IPS-18a (cell line): ENCODE measurements at regions not wholly inside any gene's neighbourhood (a gene's known extent, or its start where the extent isn't known, plus 50 kb on each side); places are given as distances from the start of the nearest gene placed in this dataset.

Experiments
- H3K27ac ChIP-seq: one replicate; pipeline ENCODE4 v1.5.1; 2013; ENCODE audit warnings: low read length
- H3K27me3 ChIP-seq: one replicate; pipeline ENCODE4 v1.6.1; 2013; ENCODE audit warnings: mild to moderate bottlenecking, low read length; ENCODE audit not compliant: control insufficient read depth, insufficient read depth
- H3K36me3 ChIP-seq: one replicate; pipeline ENCODE4 v1.6.1; 2013; ENCODE audit warnings: low read depth, low read length; ENCODE audit not compliant: control insufficient read depth
- H3K4me1 ChIP-seq: one replicate; pipeline ENCODE4 v1.6.1; 2013; ENCODE audit warnings: low read depth, low read length; ENCODE audit not compliant: control insufficient read depth
- H3K4me3 ChIP-seq: one replicate; pipeline ENCODE4 v1.5.1; 2013; ENCODE audit warnings: low read length
- H3K9ac ChIP-seq: one replicate; pipeline ENCODE4 v1.6.1; 2013; ENCODE audit warnings: mild to moderate bottlenecking, low read length, moderate library complexity
- H3K9me3 ChIP-seq: one replicate; pipeline ENCODE4 v1.6.1; 2013; ENCODE audit warnings: low read depth, low read length; ENCODE audit not compliant: control insufficient read depth

- no peaks in the 10 kb centered on the region for H3K27me3 ChIP-seq
- no peaks in the 10 kb centered on the region for H3K4me1 ChIP-seq
- H3K9me3 ChIP-seq, result peaks cover 9% of the 10 kb centered on the region
- H3K4me3 ChIP-seq, result no peak overlapping the region
- no peak overlapping the region for H3K9ac ChIP-seq
- H3K27ac ChIP-seq, result no peak overlapping the region
- no peaks in the 10 kb centered on the region for H3K36me3 ChIP-seq
These were observed 615.0 kb downstream of the HINT1 start for GRCh38 chr5:130549884-130550561.

- H3K27me3 ChIP-seq, result no peaks in the 10 kb centered on the region
- no peak overlapping the region for H3K4me3 ChIP-seq
- no peaks in the 10 kb centered on the region for H3K36me3 ChIP-seq
- no peak overlapping the region for H3K9ac ChIP-seq
- H3K4me1 ChIP-seq, result no peaks in the 10 kb centered on the region
- no peak overlapping the region for H3K27ac ChIP-seq
- peaks cover 13% of the 10 kb centered on the region for H3K9me3 ChIP-seq
These were observed 618.8 kb downstream of the HINT1 start for GRCh38 chr5:130546211-130546610.

- Histone ChIP-seq H3K36me3 (no peaks in the 10 kb centered on the region), H3K4me1 (no peaks in the 10 kb centered on the region), H3K27me3 (no peaks in the 10 kb centered on the region), H3K4me3 (no peak overlapping the region), H3K9ac (no peak overlapping the region), H3K27ac (no peak overlapping the region), H3K9me3 (peaks cover 13% of the 10 kb centered on the region)
These were observed 619.8 kb downstream of the HINT1 start for GRCh38 chr5:130545291-130545690.

- Histone ChIP-seq H3K9me3 (peaks cover 13% of the 10 kb centered on the region), H3K4me3 (no peak overlapping the region), H3K4me1 (no peaks in the 10 kb centered on the region), H3K36me3 (no peaks in the 10 kb centered on the region), H3K27me3 (no peaks in the 10 kb centered on the region), H3K27ac (no peak overlapping the region), H3K9ac (no peak overlapping the region)
These were observed 623.3 kb downstream of the HINT1 start for GRCh38 chr5:130541617-130542221.

- H3K4me3 ChIP-seq, result no peak overlapping the region
- no peak overlapping the region for H3K27ac ChIP-seq
- H3K36me3 ChIP-seq, result no peaks in the 10 kb centered on the region
- H3K4me1 ChIP-seq, result no peaks in the 10 kb centered on the region
- H3K9me3 ChIP-seq, result no peaks in the 10 kb centered on the region
- no peak overlapping the region for H3K9ac ChIP-seq
- no peaks in the 10 kb centered on the region for H3K27me3 ChIP-seq
These were observed 628.4 kb downstream of the HINT1 start for GRCh38 chr5:130536691-130537090.

- no peaks in the 10 kb centered on the region for H3K36me3 ChIP-seq
- no peak overlapping the region for H3K9ac ChIP-seq
- H3K4me3 ChIP-seq, result no peak overlapping the region
- H3K27ac ChIP-seq, result no peak overlapping the region
- no peaks in the 10 kb centered on the region for H3K4me1 ChIP-seq
- H3K9me3 ChIP-seq, result no peaks in the 10 kb centered on the region
- H3K27me3 ChIP-seq, result no peaks in the 10 kb centered on the region
These were observed 628.5 kb downstream of the CHSY3 start for GRCh38 chr5:130532786-130533185.

- no peak overlapping the region for H3K27ac ChIP-seq
- H3K27me3 ChIP-seq, result no peaks in the 10 kb centered on the region
- H3K9ac ChIP-seq, result no peak overlapping the region
- no peak overlapping the region for H3K4me3 ChIP-seq
- H3K36me3 ChIP-seq, result no peaks in the 10 kb centered on the region
- no peaks in the 10 kb centered on the region for H3K4me1 ChIP-seq
- H3K9me3 ChIP-seq, result no peaks in the 10 kb centered on the region
These were observed 625.5 kb downstream of the CHSY3 start for GRCh38 chr5:130529511-130530485.

- H3K9ac ChIP-seq, result no peak overlapping the region
These were observed 624.8 kb downstream of the CHSY3 start for GRCh38 chr5:130529111-130529510.

GRCh38 chr5:130528474-130528873 lies 624.2 kb downstream of the CHSY3 start:
- no peak overlapping the region for H3K4me3 ChIP-seq
- H3K27me3 ChIP-seq, result no peaks in the 10 kb centered on the region
- no peak overlapping the region for H3K9ac ChIP-seq
- H3K36me3 ChIP-seq, result no peaks in the 10 kb centered on the region
- H3K9me3 ChIP-seq, result no peaks in the 10 kb centered on the region
- no peak overlapping the region for H3K27ac ChIP-seq
- H3K4me1 ChIP-seq, result no peaks in the 10 kb centered on the region

More at GRCh38 chr5:130529111-130529510, 624.8 kb downstream of the CHSY3 start:
- H3K36me3 ChIP-seq, result no peaks in the 10 kb centered on the region
- H3K27ac ChIP-seq, result no peak overlapping the region
- no peaks in the 10 kb centered on the region for H3K9me3 ChIP-seq
- H3K27me3 ChIP-seq, result no peaks in the 10 kb centered on the region
- H3K4me3 ChIP-seq, result no peak overlapping the region
- no peaks in the 10 kb centered on the region for H3K4me1 ChIP-seq

GRCh38 chr5:130526708-130527107 lies 622.4 kb downstream of the CHSY3 start:
- Histone ChIP-seq H3K9me3 (no peaks in the 10 kb centered on the region), H3K9ac (no peak overlapping the region), H3K27ac (no peak overlapping the region), H3K27me3 (no peaks in the 10 kb centered on the region), H3K4me1 (no peaks in the 10 kb centered on the region), H3K36me3 (no peaks in the 10 kb centered on the region), H3K4me3 (no peak overlapping the region)

- Histone ChIP-seq H3K27me3 (no peaks in the 10 kb centered on the region), H3K27ac (no peak overlapping the region), H3K4me3 (no peak overlapping the region), H3K9me3 (no peaks in the 10 kb centered on the region), H3K9ac (no peak overlapping the region), H3K36me3 (no peaks in the 10 kb centered on the region), H3K4me1 (peaks cover 3% of the 10 kb centered on the region)
These were observed 615.9 kb downstream of the CHSY3 start for GRCh38 chr5:130520211-130520610.
